Karpas-422 (cell line): ENCODE measurements at regions not wholly inside any gene's neighbourhood (a gene's known extent, or its start where the extent isn't known, plus 50 kb on each side); places are given as distances from the start of the nearest gene placed in this dataset.

ENCODE experiments used
- DNase-seq: peaks from one replicate; pipeline ENCODE4 v3.0.0-alpha.2; 2015
- H2AFZ ChIP-seq: fragments of 200-600 bp; sonication (generic); 2 replicates; pipeline ENCODE4 v1.6.1; 2014; ENCODE audit warnings: antibody characterized with exemption, low read length, mixed read lengths
- H3K27ac ChIP-seq: fragments of 200-600 bp; sonication (generic); 2 replicates; pipeline ENCODE4 v1.5.1; 2014; ENCODE audit warnings: mild to moderate bottlenecking, low read length, moderate library complexity
- H3K27me3 ChIP-seq: fragments of 200-600 bp; sonication (generic); 2 replicates; pipeline ENCODE4 v1.6.1; 2014; ENCODE audit warnings: low read length, mixed read lengths
- H3K36me3 ChIP-seq: fragments of 200-600 bp; sonication (generic); 2 replicates; pipeline ENCODE4 v1.6.1; 2014; ENCODE audit warnings: low read length, mixed read lengths; ENCODE audit not compliant: insufficient read depth
- H3K4me1 ChIP-seq: fragments of 200-600 bp; sonication (generic); 2 replicates; pipeline ENCODE4 v1.6.1; 2014; ENCODE audit warnings: mild to moderate bottlenecking, low read length, mixed read lengths
- H3K4me2 ChIP-seq: fragments of 200-600 bp; sonication (generic); 2 replicates; pipeline ENCODE4 v1.6.1; 2014; ENCODE audit warnings: low read length, low read depth, mild to moderate bottlenecking; ENCODE audit not compliant: poor library complexity, severe bottlenecking
- H3K4me3 ChIP-seq: fragments of 200-600 bp; sonication (generic); 2 replicates; pipeline ENCODE4 v1.5.1; 2014; ENCODE audit warnings: mild to moderate bottlenecking, antibody characterized with exemption, low read length, mixed read lengths
- H3K79me2 ChIP-seq: fragments of 200-600 bp; sonication (generic); 2 replicates; pipeline ENCODE4 v1.6.1; 2014; ENCODE audit warnings: mild to moderate bottlenecking, low read length, mixed read lengths
- H3K9ac ChIP-seq: fragments of 200-600 bp; sonication (generic); 2 replicates; pipeline ENCODE4 v1.6.0; 2014; ENCODE audit warnings: low read length
- H3K9me2 ChIP-seq: fragments of 200-600 bp; sonication (generic), shearing (Covaris generic); replicated peaks from 2 replicates; pipeline ENCODE4 v1.6.0; 2014; ENCODE audit warnings: mild to moderate bottlenecking, low read length, moderate library complexity; ENCODE audit not compliant: insufficient read depth
- H3K9me3 ChIP-seq: fragments of 300-700, 200-600 bp; sonication (generic); 2 replicates; pipeline ENCODE4 v1.6.1; 2014; ENCODE audit warnings: low read length, mixed read lengths
- H4K20me1 ChIP-seq: fragments of 200-600 bp; sonication (generic); 2 replicates; pipeline ENCODE4 v1.6.1; 2014; ENCODE audit warnings: mild to moderate bottlenecking, antibody characterized with exemption, low read length, low read depth; ENCODE audit not compliant: insufficient read depth

- DNase-seq: no peak
- no peaks in the 10 kb centered on the region for H3K36me3 ChIP-seq
- no peak overlapping the region for H3K4me2 ChIP-seq
- no peak overlapping the region for H3K27ac ChIP-seq
- H3K9me2 ChIP-seq: no peaks in the 10 kb centered on the region
- no peak overlapping the region for H3K9ac ChIP-seq
- peaks cover 7% of the 10 kb centered on the region for H3K9me3 ChIP-seq
- H3K4me3 ChIP-seq: no peak overlapping the region
- H2AFZ ChIP-seq: no peak overlapping the region
- no peaks in the 10 kb centered on the region for H3K79me2 ChIP-seq
- H3K4me1 ChIP-seq: 0 out of 2 replicates have a peak, but pooled peaks cover 5% of the 10 kb centered on the region
- H4K20me1 ChIP-seq: no peaks in the 10 kb centered on the region
- H3K27me3 ChIP-seq: no peaks in the 10 kb centered on the region
Observed at GRCh38 chr2:76312236-76312635, 601.5 kb upstream of the GCFC2 start.

- H3K4me1 ChIP-seq: 0 out of 2 replicates have a peak, but pooled peaks cover 5% of the 10 kb centered on the region
- H2AFZ ChIP-seq: no peak overlapping the region
- H3K4me2 ChIP-seq: no peak overlapping the region
- no peak overlapping the region for H3K9ac ChIP-seq
- H3K36me3 ChIP-seq: no peaks in the 10 kb centered on the region
- H3K79me2 ChIP-seq: no peaks in the 10 kb centered on the region
- H3K27me3 ChIP-seq: no peaks in the 10 kb centered on the region
- no peak overlapping the region for H3K4me3 ChIP-seq
- no peak overlapping the region for H3K27ac ChIP-seq
- no peak for DNase-seq
- H4K20me1 ChIP-seq: no peaks in the 10 kb centered on the region
- H3K9me2 ChIP-seq: no peaks in the 10 kb centered on the region
- peaks cover 8% of the 10 kb centered on the region for H3K9me3 ChIP-seq
Observed at GRCh38 chr2:76311728-76312127, 601.0 kb upstream of the GCFC2 start.

- H3K9me3 ChIP-seq: peaks cover 9% of the 10 kb centered on the region
- no peak overlapping the region for H2AFZ ChIP-seq
- H3K4me2 ChIP-seq: no peak overlapping the region
- H3K27ac ChIP-seq: no peak overlapping the region
- no peaks in the 10 kb centered on the region for H3K9me2 ChIP-seq
- no peak overlapping the region for H3K9ac ChIP-seq
- 0 out of 2 replicates have a peak, but pooled peaks cover 5% of the 10 kb centered on the region for H3K4me1 ChIP-seq
- no peaks in the 10 kb centered on the region for H3K79me2 ChIP-seq
- H3K36me3 ChIP-seq: no peaks in the 10 kb centered on the region
- DNase-seq: no peak
- H3K4me3 ChIP-seq: no peak overlapping the region
- H4K20me1 ChIP-seq: no peaks in the 10 kb centered on the region
- no peaks in the 10 kb centered on the region for H3K27me3 ChIP-seq
Observed at GRCh38 chr2:76310894-76311633, 600.3 kb upstream of the GCFC2 start.

GRCh38 chr2:76307495-76307894, 596.8 kb upstream of the GCFC2 start:
- DNase-seq: no peak
- H3K4me2 ChIP-seq: no peak overlapping the region
- H3K79me2 ChIP-seq: no peaks in the 10 kb centered on the region
- H3K4me3 ChIP-seq: no peak overlapping the region
- H3K9me3 ChIP-seq: peaks cover 24% of the 10 kb centered on the region
- no peak overlapping the region for H3K9ac ChIP-seq
- H2AFZ ChIP-seq: no peak overlapping the region
- 0 out of 2 replicates have a peak, but pooled peaks cover 5% of the 10 kb centered on the region for H3K4me1 ChIP-seq
- no peaks in the 10 kb centered on the region for H4K20me1 ChIP-seq
- H3K27ac ChIP-seq: no peak overlapping the region
- no peaks in the 10 kb centered on the region for H3K36me3 ChIP-seq
- no peaks in the 10 kb centered on the region for H3K27me3 ChIP-seq
- no peaks in the 10 kb centered on the region for H3K9me2 ChIP-seq

- no peak overlapping the region for H2AFZ ChIP-seq
- H3K9me2 ChIP-seq: no peaks in the 10 kb centered on the region
- H3K36me3 ChIP-seq: no peaks in the 10 kb centered on the region
- H4K20me1 ChIP-seq: no peaks in the 10 kb centered on the region
- no peaks in the 10 kb centered on the region for H3K4me1 ChIP-seq
- H3K4me3 ChIP-seq: no peak overlapping the region
- no peak overlapping the region for H3K27ac ChIP-seq
- H3K4me2 ChIP-seq: no peak overlapping the region
- DNase-seq: no peak
- no peaks in the 10 kb centered on the region for H3K79me2 ChIP-seq
- H3K9me3 ChIP-seq: peaks cover 20% of the 10 kb centered on the region
- no peak overlapping the region for H3K9ac ChIP-seq
- no peaks in the 10 kb centered on the region for H3K27me3 ChIP-seq
Observed at GRCh38 chr2:76298041-76298440, 587.3 kb upstream of the GCFC2 start.

- Histone ChIP-seq H3K9me2 (no peaks in the 10 kb centered on the region), H2AFZ (no peak overlapping the region), H3K27ac (no peak overlapping the region), H3K9ac (no peak overlapping the region), H3K79me2 (no peaks in the 10 kb centered on the region), H4K20me1 (no peaks in the 10 kb centered on the region), H3K4me2 (no peak overlapping the region), H3K4me3 (no peak overlapping the region), H3K4me1 (no peaks in the 10 kb centered on the region), H3K36me3 (no peaks in the 10 kb centered on the region), H3K27me3 (no peaks in the 10 kb centered on the region), H3K9me3 (peaks cover 12% of the 10 kb centered on the region)
- no peak for DNase-seq
Observed at GRCh38 chr2:76296438-76296837, 585.7 kb upstream of the GCFC2 start.

DNA sequence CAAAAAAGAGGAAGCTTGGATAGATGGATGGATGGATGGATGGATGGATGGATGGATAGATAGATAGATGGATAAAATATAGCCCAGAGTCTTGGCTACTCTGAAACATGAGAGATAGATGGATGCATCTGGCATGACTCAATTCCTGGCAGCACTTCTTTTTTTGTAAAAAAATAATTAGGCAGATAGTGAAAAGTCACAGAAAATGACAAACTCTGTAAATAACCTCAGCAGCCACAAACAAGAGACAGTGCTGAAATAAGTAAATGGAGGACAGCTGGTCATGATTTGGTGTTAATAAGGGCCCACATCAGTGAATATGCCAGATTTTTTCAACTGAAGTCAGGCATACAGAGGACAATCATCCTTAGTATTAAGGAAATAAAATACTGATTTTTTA, 585.0 kb upstream of the GCFC2 start:
- no peak overlapping the region for H3K4me3 ChIP-seq
- no peaks in the 10 kb centered on the region for H3K27me3 ChIP-seq
- no peak overlapping the region for H2AFZ ChIP-seq
- H3K9me2 ChIP-seq: no peaks in the 10 kb centered on the region
- H3K9ac ChIP-seq: no peak overlapping the region
- H3K36me3 ChIP-seq: no peaks in the 10 kb centered on the region
- peaks cover 16% of the 10 kb centered on the region for H3K9me3 ChIP-seq
- no peak overlapping the region for H3K4me2 ChIP-seq
- H3K79me2 ChIP-seq: no peaks in the 10 kb centered on the region
- H3K27ac ChIP-seq: no peak overlapping the region
- DNase-seq: no peak
- no peaks in the 10 kb centered on the region for H4K20me1 ChIP-seq
- H3K4me1 ChIP-seq: no peaks in the 10 kb centered on the region

DNA sequence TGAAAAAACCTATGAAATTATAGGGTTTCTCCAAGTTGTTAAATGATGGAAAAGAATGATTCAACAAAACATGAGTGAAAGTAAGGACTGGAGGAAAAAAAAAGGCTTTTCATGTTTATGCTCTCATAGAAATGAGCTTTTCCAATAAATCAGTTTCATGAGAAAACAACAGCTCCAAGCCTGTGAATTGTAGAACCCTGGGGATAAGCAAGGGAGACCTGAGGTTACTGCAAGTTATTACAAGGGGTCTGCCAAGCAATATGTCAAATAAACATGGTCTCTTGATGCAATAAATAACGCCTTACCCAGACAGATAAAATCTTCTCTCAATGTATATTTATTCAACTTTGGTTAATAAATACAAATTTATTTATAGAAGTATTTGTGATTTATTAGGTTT, 577.9 kb upstream of the GCFC2 start:
- no peaks in the 10 kb centered on the region for H4K20me1 ChIP-seq
- peaks cover 22% of the 10 kb centered on the region for H3K9me3 ChIP-seq
- DNase-seq: no peak
- H3K27ac ChIP-seq: no peak overlapping the region
- H3K4me2 ChIP-seq: no peak overlapping the region
- H3K79me2 ChIP-seq: no peaks in the 10 kb centered on the region
- H3K9me2 ChIP-seq: no peaks in the 10 kb centered on the region
- no peaks in the 10 kb centered on the region for H3K36me3 ChIP-seq
- H2AFZ ChIP-seq: no peak overlapping the region
- H3K27me3 ChIP-seq: no peaks in the 10 kb centered on the region
- no peak overlapping the region for H3K9ac ChIP-seq
- no peak overlapping the region for H3K4me3 ChIP-seq
- no peaks in the 10 kb centered on the region for H3K4me1 ChIP-seq
